T1000 (cell line): ENCODE measurements at regions not wholly inside any gene's neighbourhood (a gene's known extent, or its start where the extent isn't known, plus 50 kb on each side); places are given as distances from the start of the nearest gene placed in this dataset.

Experiments
- DNase-seq: peaks from one replicate; lab custom pipeline; 2025; ENCODE audit warnings: mixed read lengths; lab: John Stamatoyannopoulos, UW

- no peak for DNase-seq
Observed at GRCh38 chrX:109312757-109313156, 169.1 kb downstream of the GUCY2F start.

DNA sequence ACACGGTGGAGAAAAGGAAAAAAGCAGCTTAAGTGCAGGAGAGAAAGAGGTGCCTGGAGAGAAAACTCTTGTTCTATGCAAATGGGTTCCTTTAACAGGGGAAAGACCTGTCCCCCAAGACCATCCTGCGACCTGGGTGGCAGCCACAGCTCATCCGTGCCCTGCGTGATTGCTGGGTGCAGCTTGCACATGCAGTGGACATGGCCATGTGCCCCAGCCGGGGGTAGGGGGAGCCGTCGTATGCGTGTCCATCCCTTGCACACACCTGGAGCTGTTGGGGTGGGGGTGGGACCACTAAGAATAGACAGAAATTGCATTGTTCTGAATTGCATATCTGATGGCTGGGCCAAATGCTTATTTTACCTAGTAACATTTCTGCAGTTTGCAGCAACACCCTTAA is 171.9 kb downstream of the GUCY2F start:
- no peak for DNase-seq

- DNase-seq: no peak
Observed at GRCh38 chrX:109301177-109301576, 180.7 kb downstream of the GUCY2F start.

DNA sequence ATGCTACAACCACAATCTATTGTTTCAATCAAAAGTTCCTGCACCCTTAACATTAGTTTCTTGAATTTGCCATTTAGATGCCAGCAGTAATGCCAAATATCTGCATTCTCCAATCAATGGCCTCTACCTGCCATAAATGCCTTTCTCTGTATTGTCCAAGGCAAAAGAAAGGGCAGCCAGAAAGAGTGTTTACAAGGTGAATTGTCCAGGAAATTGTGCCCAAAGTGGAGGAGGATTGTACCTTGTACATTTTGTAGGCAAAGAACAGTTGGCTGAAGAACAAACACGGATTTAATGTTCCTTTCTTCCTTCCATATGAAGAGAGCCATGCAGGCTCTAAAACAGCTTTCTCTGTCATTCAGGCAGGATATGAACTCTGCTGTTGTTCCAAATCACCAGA is 181.5 kb downstream of the GUCY2F start:
- DNase-seq: no peak

- DNase-seq: no peak
Observed at GRCh38 chrX:109299091-109299490, 182.8 kb downstream of the GUCY2F start.

GRCh38 chrX:109294097-109294814 is 187.6 kb downstream of the GUCY2F start:
- DNase-seq: no peak

- no peak for DNase-seq
Observed at GRCh38 chrX:109283870-109284269, 198.0 kb downstream of the GUCY2F start.

GRCh38 chrX:109281483-109282275 is 200.2 kb downstream of the GUCY2F start:
- no peak for DNase-seq

GRCh38 chrX:109274806-109275205 is 207.1 kb downstream of the GUCY2F start:
- no peak for DNase-seq

- peak; percentile 7 for DNase-seq
Observed at GRCh38 chrX:109270580-109271484, 211.1 kb downstream of the GUCY2F start.

DNA sequence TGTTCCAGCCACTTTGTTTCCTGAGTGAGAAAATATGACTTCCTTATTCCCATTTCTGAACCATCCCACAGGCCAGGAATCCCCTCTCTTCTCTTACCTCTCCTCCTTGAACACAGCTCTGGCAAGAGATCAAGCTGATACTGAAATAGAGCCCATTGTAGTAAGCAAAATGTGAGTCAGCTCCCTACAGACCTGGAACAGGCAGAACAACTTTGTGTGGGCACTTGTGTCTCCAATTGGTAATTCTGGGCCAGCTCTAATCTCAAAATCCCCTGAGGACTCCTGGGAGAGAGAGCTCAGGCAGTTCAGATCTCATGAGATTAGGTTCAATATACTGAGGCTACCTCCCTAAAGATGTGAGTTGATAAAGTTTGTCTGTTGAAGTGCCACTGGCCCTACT is 213.5 kb downstream of the GUCY2F start:
- DNase-seq: no peak

GRCh38 chrX:109266034-109266433 is 215.9 kb downstream of the GUCY2F start:
- DNase-seq: no peak

DNA sequence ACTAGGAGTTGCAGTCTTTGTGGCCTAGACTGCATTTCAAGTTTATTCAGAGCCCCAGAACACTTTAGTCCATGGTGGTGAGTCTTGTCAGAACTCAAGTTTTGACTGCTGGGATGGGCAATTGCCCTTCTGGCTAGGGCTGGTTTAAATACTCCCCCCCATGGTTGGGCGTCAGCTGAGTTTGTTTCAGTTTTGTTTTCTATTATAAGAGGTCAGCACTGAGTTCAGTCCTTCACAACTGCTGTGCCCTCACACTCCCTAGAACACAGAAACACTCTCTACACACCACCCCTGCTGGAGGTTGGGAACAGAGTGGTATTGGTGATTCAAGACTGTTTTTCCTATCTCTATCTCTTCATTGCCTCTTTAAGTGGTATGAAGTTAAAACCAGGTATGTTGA is 217.0 kb downstream of the GUCY2F start:
- DNase-seq: no peak

GRCh38 chrX:109261279-109261678 is 220.6 kb downstream of the GUCY2F start:
- DNase-seq: no peak

DNA sequence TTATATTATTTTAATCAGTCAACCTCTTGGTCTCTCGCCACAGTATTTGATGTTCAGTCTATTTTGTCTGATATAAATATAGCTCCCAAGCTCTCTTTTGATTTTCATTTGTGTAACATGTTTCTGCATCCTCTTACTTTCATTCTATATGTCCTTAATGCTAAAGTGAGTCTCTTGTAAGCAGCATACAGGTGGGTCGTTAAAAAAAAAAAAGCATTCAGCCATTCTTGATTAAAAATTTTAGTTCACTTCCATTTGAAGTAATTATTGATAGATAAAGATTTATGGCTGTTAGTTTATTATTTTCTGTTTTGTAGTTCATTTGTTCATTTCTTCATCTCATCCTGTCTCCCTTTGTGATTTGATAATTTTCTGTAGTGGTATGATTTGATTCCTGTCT is 229.1 kb downstream of the GUCY2F start:
- DNase-seq: no peak

DNA sequence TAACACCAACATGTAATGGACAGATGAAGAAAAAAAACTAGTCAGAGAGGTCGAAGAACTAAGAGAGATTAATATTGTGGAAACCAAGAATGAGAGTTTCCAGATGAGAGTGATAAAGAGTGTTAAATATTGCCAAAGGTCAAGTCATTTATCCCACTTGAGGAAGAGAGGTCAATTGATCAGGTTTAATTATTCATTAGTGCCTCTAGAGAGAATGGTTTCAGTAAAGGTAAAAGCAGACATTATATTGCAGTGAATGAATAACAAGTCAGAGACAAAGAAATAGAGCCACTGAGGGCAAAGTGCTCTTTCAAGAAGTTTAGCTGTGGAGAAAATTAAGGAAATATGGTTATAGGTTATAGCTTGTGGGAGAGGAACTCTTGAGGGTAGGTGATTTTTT is 263.1 kb downstream of the GUCY2F start:
- no peak for DNase-seq

DNA sequence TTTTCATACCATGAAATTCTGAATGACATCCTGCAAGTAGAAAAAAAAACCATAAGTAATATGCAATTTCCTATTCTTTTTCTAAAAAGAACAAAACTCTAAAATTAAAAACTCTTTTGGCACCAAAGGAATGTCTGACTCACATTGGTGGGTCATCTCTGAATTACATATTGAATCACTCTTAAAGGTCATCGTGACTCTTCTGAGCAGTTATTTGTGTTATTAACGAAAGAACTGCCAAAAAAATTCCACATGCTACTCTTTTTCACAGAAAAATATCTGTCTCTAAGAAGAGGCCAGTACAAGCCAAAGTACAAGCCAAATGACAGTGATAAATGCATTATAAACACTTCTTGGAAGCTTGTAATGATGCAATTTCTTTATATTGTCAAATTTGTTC is 282.2 kb downstream of the GUCY2F start:
- no peak for DNase-seq

DNA sequence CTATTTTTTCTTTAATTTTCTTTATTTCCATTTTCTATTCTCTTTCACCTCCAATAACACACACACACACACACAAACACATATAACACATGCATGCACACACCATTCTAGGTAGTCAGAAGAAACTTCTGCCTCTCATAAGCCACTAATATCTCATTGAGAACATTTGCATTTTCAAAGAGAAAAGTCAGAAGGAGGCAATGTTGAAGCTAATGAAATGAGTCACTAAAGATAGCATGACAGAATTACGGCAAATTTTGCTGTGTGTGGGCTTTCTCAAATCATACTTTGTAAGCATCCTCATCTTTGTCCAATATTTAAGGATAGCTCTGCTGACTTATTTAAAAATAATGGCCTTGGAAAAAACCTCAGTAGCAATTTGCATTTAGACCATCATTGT is 291.3 kb downstream of the GUCY2F start:
- no peak for DNase-seq

DNA sequence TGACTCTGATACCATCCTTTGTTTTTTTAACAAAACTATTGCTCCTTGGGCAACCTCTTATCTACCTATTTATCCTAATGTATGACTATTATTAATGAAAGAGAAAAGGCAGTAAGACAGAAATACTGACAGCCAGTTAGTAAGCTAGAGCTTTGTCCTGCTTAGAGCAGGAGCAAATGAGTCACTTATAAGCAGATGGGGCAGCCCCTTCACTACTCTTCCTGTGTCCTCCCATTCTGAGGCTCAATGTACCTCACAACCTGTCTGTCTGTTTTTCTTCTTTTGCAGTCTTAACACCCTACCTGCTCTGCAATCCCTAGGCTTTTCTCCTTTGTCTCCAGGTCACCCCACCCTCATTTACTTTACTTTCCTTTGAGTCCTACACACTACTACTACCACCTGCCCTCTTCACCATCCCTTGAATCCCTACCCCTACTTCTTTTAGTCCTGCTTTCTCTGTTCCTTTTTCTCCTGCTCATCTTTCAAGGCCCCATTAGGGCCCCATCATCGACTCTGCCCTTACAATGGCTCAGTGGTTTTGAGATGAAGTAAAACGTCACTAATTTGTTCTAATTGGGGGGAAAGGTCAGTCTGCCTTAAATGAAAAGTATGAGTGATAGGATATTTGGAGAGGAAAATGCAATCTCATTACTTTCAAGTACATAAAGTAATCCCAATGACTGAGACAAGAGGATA is 294.3 kb downstream of the GUCY2F start:
- DNase-seq: no peak

DNA sequence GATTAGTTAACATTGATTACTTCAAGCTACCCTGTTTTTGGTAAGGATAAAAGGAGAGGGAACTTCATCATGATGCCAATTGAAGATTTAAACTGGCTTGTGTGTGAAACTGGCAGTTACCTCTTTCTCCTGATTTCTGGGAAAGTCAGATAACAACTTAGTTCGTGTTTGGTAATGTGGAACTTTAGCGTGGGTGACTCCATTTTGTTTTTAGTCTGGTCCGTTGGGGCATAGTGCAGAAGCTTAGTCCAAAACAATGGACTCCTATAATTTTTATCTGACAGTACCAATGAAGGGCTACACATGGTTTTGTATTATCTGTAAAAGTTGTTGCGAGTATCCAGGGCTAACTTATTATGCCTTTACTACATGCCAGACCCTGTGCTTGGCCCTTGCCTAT is 294.9 kb downstream of the GUCY2F start:
- no peak for DNase-seq

GRCh38 chrX:109184506-109185139 is 297.3 kb downstream of the GUCY2F start:
- DNase-seq: no peak
